ENCODE measurements at regions not wholly inside any gene's neighbourhood (a gene's known extent, or its start where the extent isn't known, plus 50 kb on each side); places are given as distances from the start of the nearest gene placed in this dataset.

DNA sequence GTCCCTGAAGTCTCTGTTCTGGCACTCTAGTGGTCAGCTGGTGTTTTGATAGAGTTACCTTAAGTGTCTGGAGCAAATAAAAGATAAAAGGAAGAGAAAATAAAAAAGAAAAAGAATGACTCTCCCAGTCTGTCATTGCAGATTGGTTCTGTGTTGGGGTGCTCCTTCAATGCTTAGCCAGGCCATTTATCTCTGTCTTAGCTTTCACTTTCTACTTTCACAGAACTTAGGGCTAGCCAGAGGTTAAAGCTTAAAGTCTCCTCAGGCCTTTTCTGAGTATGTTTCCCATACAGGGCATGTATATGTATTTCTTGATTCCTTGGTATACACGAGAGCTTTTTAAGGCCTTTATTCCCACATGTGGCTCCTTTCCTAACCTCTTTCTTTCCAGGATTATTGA is 83.1 kb upstream of the TEX13D start:
- ChIA-PET POLR2A (no interaction called here), CTCF (no interaction called here)
- no peaks in the 10 kb centered on the region for H3K27me3 ChIP-seq (ENCODE audit: control insufficient read depth, insufficient read depth, low read length)
- no peak overlapping the region for H3K4me3 ChIP-seq (ENCODE audit: low read depth, low read length)
- TF ChIP-seq, protein P1, sequence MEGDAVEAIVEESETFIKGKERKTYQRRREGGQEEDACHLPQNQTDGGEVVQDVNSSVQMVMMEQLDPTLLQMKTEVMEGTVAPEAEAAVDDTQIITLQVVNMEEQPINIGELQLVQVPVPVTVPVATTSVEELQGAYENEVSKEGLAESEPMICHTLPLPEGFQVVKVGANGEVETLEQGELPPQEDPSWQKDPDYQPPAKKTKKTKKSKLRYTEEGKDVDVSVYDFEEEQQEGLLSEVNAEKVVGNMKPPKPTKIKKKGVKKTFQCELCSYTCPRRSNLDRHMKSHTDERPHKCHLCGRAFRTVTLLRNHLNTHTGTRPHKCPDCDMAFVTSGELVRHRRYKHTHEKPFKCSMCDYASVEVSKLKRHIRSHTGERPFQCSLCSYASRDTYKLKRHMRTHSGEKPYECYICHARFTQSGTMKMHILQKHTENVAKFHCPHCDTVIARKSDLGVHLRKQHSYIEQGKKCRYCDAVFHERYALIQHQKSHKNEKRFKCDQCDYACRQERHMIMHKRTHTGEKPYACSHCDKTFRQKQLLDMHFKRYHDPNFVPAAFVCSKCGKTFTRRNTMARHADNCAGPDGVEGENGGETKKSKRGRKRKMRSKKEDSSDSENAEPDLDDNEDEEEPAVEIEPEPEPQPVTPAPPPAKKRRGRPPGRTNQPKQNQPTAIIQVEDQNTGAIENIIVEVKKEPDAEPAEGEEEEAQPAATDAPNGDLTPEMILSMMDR (IDR thresholded peaks at IDR 0.05; ENCODE audit: insufficient read depth, low read depth, low read length), result no peak
- no peaks in the 10 kb centered on the region for H3K36me3 ChIP-seq (ENCODE audit: control insufficient read depth, insufficient read depth, low read length)
- no peak for DNase-seq (ENCODE audit: low read depth)

DNA sequence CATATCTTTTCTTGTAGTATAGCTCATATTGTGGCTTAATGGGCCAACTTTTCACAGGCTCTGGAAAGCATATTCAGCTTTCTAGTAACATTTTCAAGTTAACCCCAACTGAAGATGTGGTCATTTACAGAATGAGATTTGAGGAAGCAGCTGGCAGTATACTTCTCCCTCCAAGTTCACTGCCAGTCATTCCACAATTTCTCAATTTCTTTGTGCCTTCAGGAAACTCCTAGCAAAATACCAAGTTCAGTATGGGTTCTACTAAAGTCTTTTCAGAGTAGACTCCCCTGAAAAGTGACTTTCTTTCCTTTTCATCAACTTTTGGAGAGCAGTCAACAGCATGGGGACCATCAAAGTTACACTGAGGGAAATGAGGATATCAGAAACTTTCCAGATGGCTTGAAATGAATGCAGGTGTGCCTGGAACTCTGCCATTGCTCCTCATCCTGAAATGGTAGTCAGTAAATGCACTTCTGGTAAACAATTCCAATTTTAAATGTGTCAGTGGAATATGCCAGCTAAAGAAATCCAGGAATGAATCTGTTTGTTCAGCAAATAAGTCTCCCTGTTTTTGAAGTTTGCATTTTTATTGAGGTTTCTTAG is 81.5 kb upstream of the TEX13D start:
- TF ChIP-seq, protein P1 (IDR thresholded peaks at IDR 0.05; ENCODE audit: insufficient read depth, low read depth, low read length), result no peak
- DNase-seq (ENCODE audit: low read depth), result no peak
- POLR2A ChIA-PET, result no interaction called here
- Histone ChIP-seq H3K4me3 (ENCODE audit: low read depth, low read length) (no peak overlapping the region), H3K36me3 (ENCODE audit: control insufficient read depth, insufficient read depth, low read length) (no peaks in the 10 kb centered on the region), H3K27me3 (ENCODE audit: control insufficient read depth, insufficient read depth, low read length) (no peaks in the 10 kb centered on the region)
- CTCF ChIA-PET, result no interaction called here

DNA sequence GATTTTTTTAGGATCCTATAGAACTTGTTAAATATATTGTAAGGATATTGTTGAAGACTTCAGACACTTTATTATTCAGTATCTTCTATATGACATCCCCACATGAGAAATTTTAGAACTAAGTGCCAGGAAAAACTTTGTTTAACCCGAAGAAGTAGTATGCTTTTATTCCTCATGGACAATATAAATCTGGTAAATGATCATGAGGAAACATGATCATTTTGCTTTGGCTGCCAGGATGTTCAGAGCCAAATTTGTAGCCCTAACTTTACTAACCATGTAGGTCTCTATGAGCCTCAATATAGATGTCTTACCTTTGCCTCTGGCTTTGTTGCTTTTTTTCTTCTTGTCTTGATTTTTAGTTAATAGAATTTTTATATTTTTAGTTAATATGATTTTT is 77.8 kb upstream of the TEX13D start:
- DNase-seq (ENCODE audit: low read depth), result no peak
- Histone ChIP-seq H3K27me3 (ENCODE audit: control insufficient read depth, insufficient read depth, low read length) (no peaks in the 10 kb centered on the region), H3K4me3 (ENCODE audit: low read depth, low read length) (no peak overlapping the region), H3K36me3 (ENCODE audit: control insufficient read depth, insufficient read depth, low read length) (no peaks in the 10 kb centered on the region)
- TF ChIP-seq, protein P1 (IDR thresholded peaks at IDR 0.05; ENCODE audit: insufficient read depth, low read depth, low read length), result no peak
- ChIA-PET CTCF (no interaction called here), POLR2A (no interaction called here)

DNA sequence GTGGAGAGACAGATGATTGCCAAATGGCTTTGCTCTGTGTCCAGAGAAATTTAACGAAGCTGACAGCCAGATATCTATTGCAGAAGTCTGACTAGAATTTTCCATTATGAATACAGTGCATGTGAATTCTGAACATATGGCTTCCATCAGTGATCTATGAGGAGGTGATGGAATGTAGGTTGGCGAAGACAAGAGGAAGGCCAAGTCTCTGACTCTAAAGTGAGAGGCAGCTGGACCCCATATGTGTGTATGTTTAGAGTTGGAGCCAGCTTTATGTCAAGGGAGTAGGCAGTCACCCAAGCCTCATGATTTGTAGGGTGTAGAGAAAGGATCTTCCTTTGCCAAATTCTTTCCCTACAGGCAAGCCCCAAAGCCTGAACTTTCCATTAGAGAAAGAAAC is 76.2 kb upstream of the TEX13D start:
- Histone ChIP-seq H3K36me3 (ENCODE audit: control insufficient read depth, insufficient read depth, low read length) (no peaks in the 10 kb centered on the region), H3K27me3 (ENCODE audit: control insufficient read depth, insufficient read depth, low read length) (no peaks in the 10 kb centered on the region), H3K4me3 (ENCODE audit: low read depth, low read length) (no peak overlapping the region)
- CTCF ChIA-PET, result no interaction called here
- TF ChIP-seq, protein P1 (IDR thresholded peaks at IDR 0.05; ENCODE audit: insufficient read depth, low read depth, low read length), result no peak
- POLR2A ChIA-PET, result no interaction called here
- peak; percentile 79 for DNase-seq (ENCODE audit: low read depth)

DNA sequence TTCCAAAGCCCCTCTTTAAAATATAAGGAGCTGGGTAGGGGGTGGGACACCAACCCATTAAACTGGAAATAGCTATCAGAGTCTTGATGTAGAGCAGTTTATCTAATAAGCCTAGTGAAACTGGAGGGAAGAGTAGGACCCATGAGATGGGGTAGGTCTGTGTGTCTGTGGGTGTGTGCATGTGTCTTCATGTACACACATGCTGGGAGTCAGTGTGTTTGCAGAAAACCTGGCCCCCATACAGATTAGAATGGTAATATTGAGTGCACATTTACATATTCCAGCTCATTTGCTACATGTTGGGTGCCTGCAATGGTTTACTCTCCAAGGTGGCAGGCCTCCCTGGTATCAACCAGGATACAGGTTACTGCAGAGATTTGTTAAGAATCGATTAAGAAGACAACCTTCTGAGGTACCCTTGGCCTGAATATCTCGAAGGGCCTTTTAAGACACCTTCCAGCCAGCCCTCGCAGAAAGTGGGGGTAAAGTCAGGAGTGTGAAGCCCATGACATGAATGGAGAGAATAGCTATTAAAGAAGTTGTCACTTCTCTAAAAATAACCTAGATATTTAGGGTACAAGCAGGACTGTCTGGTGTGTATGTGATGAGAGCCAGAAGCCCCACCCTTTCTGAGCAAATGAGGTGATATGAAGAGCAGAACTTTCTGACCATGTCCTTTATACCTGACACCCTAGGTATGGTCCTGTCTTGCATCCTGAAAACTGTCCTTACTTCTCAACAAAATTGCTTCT is 75.7 kb upstream of the TEX13D start:
- Histone ChIP-seq H3K36me3 (ENCODE audit: control insufficient read depth, insufficient read depth, low read length) (no peaks in the 10 kb centered on the region), H3K4me3 (ENCODE audit: low read depth, low read length) (no peak overlapping the region), H3K27me3 (ENCODE audit: control insufficient read depth, insufficient read depth, low read length) (no peaks in the 10 kb centered on the region)
- TF ChIP-seq, protein P1 (IDR thresholded peaks at IDR 0.05; ENCODE audit: insufficient read depth, low read depth, low read length), result no peak
- POLR2A ChIA-PET, result no interaction called here
- CTCF ChIA-PET, result no interaction called here
- no peak for DNase-seq (ENCODE audit: low read depth)
